Sigmoid colon (tissue), 6 donors: ENCODE measurements at regions not wholly inside any gene's neighbourhood (a gene's known extent, or its start where the extent isn't known, plus 50 kb on each side); places are given as distances from the start of the nearest gene placed in this dataset.

Experiments
- DNase-seq: peaks from one replicate; pipeline ENCODE4 v3.0.0-alpha.2; 2019
- H3K27ac ChIP-seq, 4 donors: fragments of 200-600 bp; sonication (generic); one replicate each; pipeline ENCODE4 v1.5.1; 2016 to 2019; ENCODE audit warnings: mild to moderate bottlenecking in 1 of 4
- H3K27me3 ChIP-seq, 3 donors: fragments of 200-600 bp; sonication (generic); one replicate each; pipeline ENCODE4 v1.5.1; 2019; ENCODE audit warnings: mild to moderate bottlenecking in 1 of 3
- H3K36me3 ChIP-seq, 4 donors: fragments of 200-600 bp; sonication (generic); one replicate each; pipeline ENCODE4 v1.5.1; 2016 to 2019
- H3K4me1 ChIP-seq, 4 donors: fragments of 200-600 bp; sonication (generic); one replicate each; pipeline ENCODE4 v1.5.1; 2017 to 2019
- H3K4me3 ChIP-seq, 4 donors: fragments of 200-600 bp; sonication (generic); one replicate each; pipeline ENCODE4 v1.5.1; 2017 to 2019; ENCODE audit warnings: mild to moderate bottlenecking in 2 of 4, moderate library complexity in 1 of 4
- H3K9me3 ChIP-seq, 4 donors: fragments of 200-600 bp in 3 of 4; sonication (generic) in 3 of 4; one replicate each; pipeline versions ENCODE4 v1.5.1 to v1.6.1; 2013 to 2019
- EP300 ChIP-seq, 4 donors: sonication (generic); formaldehyde crosslinking; IDR thresholded peaks; one replicate each; pipeline ENCODE4 v1.6.1; 2017; ENCODE audit warnings: antibody characterized with exemption in 4 of 4
- POLR2A ChIP-seq, 2 donors: fragments of 450-650 bp; IDR thresholded peaks; one replicate each; pipeline ENCODE4 v1.6.1; 2016; ENCODE audit warnings: antibody characterized with exemption in 2 of 2, mild to moderate bottlenecking in 2 of 2, moderate library complexity in 2 of 2
- POLR2AphosphoS5 ChIP-seq, 4 donors: sonication (generic); formaldehyde crosslinking; IDR thresholded peaks; one replicate each; pipeline ENCODE4 v1.6.1; 2017; ENCODE audit warnings: antibody characterized with exemption in 4 of 4
- WGBS, 2 donors: extraction: QIAGEN DNeasy Blood & Tissue Kit; methylation state at CpG; one replicate each; pipeline ENCODE4 v1.1.7; 2013; 5-methylcytosine and 5-hydroxymethylcytosine counted together
- intact Hi-C: fragments of 100-400 bp; cut with DNase I; formaldehyde crosslinking; loops from one replicate; pipeline ENCODE4 v1.15.1; 2023
- TF ChIP-seq, protein P1 (sequence below), 4 experiments: fragments of 450-650 bp in 3 of 4; fragments of 200-600 bp in 1 of 4; IDR thresholded peaks; one replicate each; pipeline ENCODE4 v1.5.1; 2016 to 2019; ENCODE audit warnings: antibody characterized with exemption in 4 of 4, mild to moderate bottlenecking in 3 of 4, moderate library complexity in 2 of 4
- donor health status: healthy with polysubstance abuse.
- donor health status: healthy.

DNA sequence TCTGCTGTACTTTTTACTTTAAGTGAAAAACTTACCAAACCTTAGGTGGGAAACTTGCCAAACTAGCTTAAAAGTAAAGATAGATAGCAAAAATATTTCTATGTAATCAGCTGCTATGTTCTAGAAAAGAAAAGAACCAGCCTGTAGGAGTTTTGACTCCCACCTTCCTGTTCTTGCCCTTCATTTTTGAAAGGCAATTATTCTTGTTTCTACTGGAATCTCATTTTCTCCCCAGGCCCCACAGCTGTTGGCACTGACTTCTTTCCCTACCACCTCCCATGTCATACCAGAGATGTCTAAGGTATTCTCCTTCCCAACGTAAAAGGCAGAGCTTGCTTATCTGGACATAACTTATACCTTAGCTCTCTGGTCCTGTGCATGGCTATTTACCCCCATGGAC, 389.7 kb downstream of the ARHGEF28 start:
- TF ChIP-seq, protein P1, sequence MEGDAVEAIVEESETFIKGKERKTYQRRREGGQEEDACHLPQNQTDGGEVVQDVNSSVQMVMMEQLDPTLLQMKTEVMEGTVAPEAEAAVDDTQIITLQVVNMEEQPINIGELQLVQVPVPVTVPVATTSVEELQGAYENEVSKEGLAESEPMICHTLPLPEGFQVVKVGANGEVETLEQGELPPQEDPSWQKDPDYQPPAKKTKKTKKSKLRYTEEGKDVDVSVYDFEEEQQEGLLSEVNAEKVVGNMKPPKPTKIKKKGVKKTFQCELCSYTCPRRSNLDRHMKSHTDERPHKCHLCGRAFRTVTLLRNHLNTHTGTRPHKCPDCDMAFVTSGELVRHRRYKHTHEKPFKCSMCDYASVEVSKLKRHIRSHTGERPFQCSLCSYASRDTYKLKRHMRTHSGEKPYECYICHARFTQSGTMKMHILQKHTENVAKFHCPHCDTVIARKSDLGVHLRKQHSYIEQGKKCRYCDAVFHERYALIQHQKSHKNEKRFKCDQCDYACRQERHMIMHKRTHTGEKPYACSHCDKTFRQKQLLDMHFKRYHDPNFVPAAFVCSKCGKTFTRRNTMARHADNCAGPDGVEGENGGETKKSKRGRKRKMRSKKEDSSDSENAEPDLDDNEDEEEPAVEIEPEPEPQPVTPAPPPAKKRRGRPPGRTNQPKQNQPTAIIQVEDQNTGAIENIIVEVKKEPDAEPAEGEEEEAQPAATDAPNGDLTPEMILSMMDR (IDR thresholded peaks at IDR 0.05), result no peak
- no peak for TF ChIP-seq POLR2AphosphoS5 (IDR thresholded peaks at IDR 0.05)
- no peak for TF ChIP-seq EP300 (IDR thresholded peaks at IDR 0.05)
- no peak for TF ChIP-seq POLR2A (IDR thresholded peaks at IDR 0.05)
- Histone ChIP-seq H3K4me3 (no peak overlapping the region), H3K4me1 (no peaks in the 10 kb centered on the region), H3K27me3 (no peaks in the 10 kb centered on the region), H3K36me3 (no peaks in the 10 kb centered on the region), H3K27ac (no peak overlapping the region), H3K9me3 (no peaks in the 10 kb centered on the region)
- 91 to 96% methylated on average over 1 of the region's 1 CpG for WGBS, 2 donors
- DNase-seq, result no peak
- intact Hi-C loops, result no loop called here

DNA sequence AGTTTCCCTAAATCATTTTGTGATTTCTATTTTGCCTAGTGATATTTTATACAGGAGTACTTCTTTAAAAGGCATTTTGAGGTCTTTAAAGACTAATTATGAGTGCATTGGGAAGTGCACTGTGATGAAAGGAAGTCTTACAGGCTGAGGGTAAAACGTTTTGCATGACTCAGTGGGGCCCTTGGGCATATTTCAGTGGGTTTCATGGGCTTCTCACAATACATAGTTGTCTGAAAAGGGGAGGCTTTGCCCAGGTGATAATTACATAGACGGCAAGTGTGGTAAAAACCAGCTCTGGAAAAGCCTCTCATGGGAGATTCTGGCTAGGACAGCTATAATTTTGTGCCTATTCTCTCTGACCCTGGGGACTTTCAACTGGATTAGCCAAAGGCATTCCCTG, 387.2 kb downstream of the ARHGEF28 start:
- Histone ChIP-seq H3K27me3 (no peaks in the 10 kb centered on the region), H3K4me3 (no peak overlapping the region), H3K36me3 (no peaks in the 10 kb centered on the region), H3K9me3 (no peaks in the 10 kb centered on the region), H3K27ac (no peak overlapping the region), H3K4me1 (no peaks in the 10 kb centered on the region)
- TF ChIP-seq POLR2AphosphoS5 (IDR thresholded peaks at IDR 0.05) (no peak), EP300 (IDR thresholded peaks at IDR 0.05) (no peak), POLR2A (IDR thresholded peaks at IDR 0.05) (no peak)
- TF ChIP-seq, protein P1 (IDR thresholded peaks at IDR 0.05), result no peak
- intact Hi-C loops, result no loop called here
- DNase-seq, result no peak
- 67 to 69% methylated on average over 2 of the region's 2 CpGs for WGBS, 2 donors

DNA sequence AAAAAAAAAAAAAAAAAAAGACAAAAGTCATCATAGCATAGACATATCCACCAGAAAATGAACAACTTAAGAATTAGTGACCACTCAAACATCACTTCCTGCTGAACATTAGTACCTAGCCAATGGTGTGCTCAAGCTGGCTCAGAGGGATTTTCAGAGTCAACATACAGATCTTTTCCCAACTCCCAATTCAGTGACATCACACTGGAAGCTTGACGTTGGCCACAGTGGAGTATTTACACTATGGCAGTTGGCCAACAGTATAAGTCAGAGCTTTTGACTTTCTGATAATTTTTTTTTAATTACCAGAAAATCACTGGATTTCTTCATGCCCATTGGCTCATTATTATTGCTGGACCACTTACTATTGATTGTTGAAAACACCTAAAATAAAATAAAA, 383.5 kb downstream of the ARHGEF28 start:
- no peaks in the 10 kb centered on the region for H3K27me3 ChIP-seq
- intact Hi-C loops, result no loop called here
- H3K27ac ChIP-seq, result no peak overlapping the region
- no peak for TF ChIP-seq POLR2A (IDR thresholded peaks at IDR 0.05)
- TF ChIP-seq POLR2AphosphoS5 (IDR thresholded peaks at IDR 0.05), result no peak
- TF ChIP-seq, protein P1 (IDR thresholded peaks at IDR 0.05), result no peak
- TF ChIP-seq EP300 (IDR thresholded peaks at IDR 0.05), result no peak
- H3K9me3 ChIP-seq, result no peaks in the 10 kb centered on the region
- WGBS, 2 donors, result 14 to 65% methylated on average over 1 of the region's 1 CpG
- no peak overlapping the region for H3K4me3 ChIP-seq
- H3K4me1 ChIP-seq, result no peaks in the 10 kb centered on the region
- no peak for DNase-seq
- no peaks in the 10 kb centered on the region for H3K36me3 ChIP-seq

DNA sequence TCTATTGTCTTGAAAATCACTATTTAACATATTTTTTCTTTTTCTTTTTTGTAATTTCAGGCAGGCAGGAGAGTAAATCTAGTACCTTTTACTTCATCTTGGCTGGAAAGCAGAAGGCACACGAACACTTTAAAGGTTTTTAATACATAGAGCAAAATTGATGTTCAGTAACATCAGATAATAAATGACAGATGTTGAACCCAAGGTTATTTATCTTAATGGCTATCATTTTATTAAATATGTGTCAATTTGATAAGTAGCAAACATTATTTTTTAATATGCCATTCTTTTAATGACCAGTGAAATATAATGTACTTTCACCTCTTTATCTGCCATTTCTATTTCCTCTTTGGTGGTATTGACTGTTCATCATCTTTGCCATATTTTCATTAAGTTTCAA, 381.2 kb downstream of the ARHGEF28 start:
- Histone ChIP-seq H3K36me3 (no peaks in the 10 kb centered on the region), H3K27ac (no peak overlapping the region), H3K4me3 (no peak overlapping the region), H3K9me3 (no peaks in the 10 kb centered on the region), H3K4me1 (no peaks in the 10 kb centered on the region), H3K27me3 (no peaks in the 10 kb centered on the region)
- intact Hi-C loops, result no loop called here
- DNase-seq, result no peak
- WGBS, 2 donors, result 0% methylated on average over 1 of the region's 1 CpG
- no peak for TF ChIP-seq EP300 (IDR thresholded peaks at IDR 0.05)
- no peak for TF ChIP-seq POLR2AphosphoS5 (IDR thresholded peaks at IDR 0.05)
- TF ChIP-seq POLR2A (IDR thresholded peaks at IDR 0.05), result no peak
- TF ChIP-seq, protein P1 (IDR thresholded peaks at IDR 0.05), result no peak

DNA sequence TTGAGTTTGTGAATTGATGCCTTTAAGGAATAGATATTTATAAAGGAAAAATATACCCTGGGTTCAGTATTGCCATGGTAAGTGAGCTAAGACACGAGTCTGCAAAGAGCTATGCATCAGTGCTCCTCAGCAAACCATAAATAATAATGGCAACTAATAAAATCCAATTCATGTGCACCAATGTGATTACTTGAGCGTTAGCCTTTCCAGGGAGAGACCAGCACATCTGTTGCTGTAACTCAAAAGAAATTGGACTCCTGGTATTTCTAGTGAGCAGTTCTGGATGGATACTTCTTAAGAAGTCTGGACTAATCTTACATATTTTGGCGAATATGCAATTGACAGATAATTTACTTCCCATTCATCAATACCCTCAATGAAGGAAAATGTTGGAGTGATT, 373.3 kb downstream of the ARHGEF28 start:
- peak overlapping the region in 1 of 4 donors; percentile 45 for H3K27ac ChIP-seq
- H3K36me3 ChIP-seq, result no peaks in the 10 kb centered on the region
- TF ChIP-seq EP300 (IDR thresholded peaks at IDR 0.05), result no peak
- no peak for TF ChIP-seq POLR2A (IDR thresholded peaks at IDR 0.05)
- no peak for TF ChIP-seq POLR2AphosphoS5 (IDR thresholded peaks at IDR 0.05)
- intact Hi-C loops, result no loop called here
- H3K4me1 ChIP-seq, result peaks cover 0 to 26% (median 17%) of the 10 kb centered on the region in 4 donors
- H3K27me3 ChIP-seq, result no peaks in the 10 kb centered on the region
- 68 to 77% methylated on average over 3 of the region's 3 CpGs for WGBS, 2 donors
- no peak for DNase-seq
- no peaks in the 10 kb centered on the region for H3K9me3 ChIP-seq
- no peak overlapping the region for H3K4me3 ChIP-seq
